Calu3 (cell line): ENCODE measurements at regions not wholly inside any gene's neighbourhood (a gene's known extent, or its start where the extent isn't known, plus 50 kb on each side); places are given as distances from the start of the nearest gene placed in this dataset.

Experiments used
- BruUV-seq: library from RNA; stranded (reverse); fragments of 400-500 nt; replicated peaks from 2 replicates; lab custom pipeline; 2021; lab: Mats Ljungman, UMichigan
- CTCF ChIA-PET: fragments of 300-600 bp; sonication (Branson Sonifier 250); formaldehyde crosslinking; loops from one replicate; lab custom pipeline; 2022; ENCODE audit warnings: antibody characterized with exemption; lab: Charles Lee
- DNase-seq: peaks from one replicate; pipeline ENCODE4 v3.0.0; 2022
- H3K27ac Mint-ChIP-seq: one replicate; pipeline ENCODE4 v1.8.0; 2022; ENCODE audit warnings: mixed read lengths; ENCODE audit not compliant: unreplicated experiment
- H3K27me3 Mint-ChIP-seq: one replicate; pipeline ENCODE4 v1.8.0; 2022; ENCODE audit warnings: mixed read lengths; ENCODE audit not compliant: unreplicated experiment
- H3K36me3 Mint-ChIP-seq: one replicate; pipeline ENCODE4 v1.8.0; 2022; ENCODE audit warnings: mild to moderate bottlenecking, moderate library complexity, mixed read lengths; ENCODE audit not compliant: insufficient read depth, unreplicated experiment
- H3K4me1 Mint-ChIP-seq: one replicate; pipeline ENCODE4 v1.8.0; 2022; ENCODE audit warnings: mild to moderate bottlenecking, low read depth, mixed read lengths; ENCODE audit not compliant: unreplicated experiment
- H3K4me3 Mint-ChIP-seq: one replicate; pipeline ENCODE4 v1.8.0; 2022; ENCODE audit warnings: mild to moderate bottlenecking, low read depth, moderate library complexity, mixed read lengths; ENCODE audit not compliant: unreplicated experiment
- H3K9me3 Mint-ChIP-seq: one replicate; pipeline ENCODE4 v1.8.0; 2022; ENCODE audit warnings: low read depth, mixed read lengths; ENCODE audit not compliant: unreplicated experiment
- intact Hi-C: fragments of 100-400 bp; cut with micrococcal nuclease; formaldehyde crosslinking; loops from one replicate; pipeline ENCODE4 v1.10.0; 2022; ENCODE audit not compliant: unreplicated experiment
- TF ChIP-seq, protein P1 (sequence below): fragments of 200-600 bp; IDR thresholded peaks from one replicate; pipeline ENCODE4 v1.8.0; 2022; ENCODE audit warnings: antibody characterized with exemption; ENCODE audit not compliant: unreplicated experiment

DNA sequence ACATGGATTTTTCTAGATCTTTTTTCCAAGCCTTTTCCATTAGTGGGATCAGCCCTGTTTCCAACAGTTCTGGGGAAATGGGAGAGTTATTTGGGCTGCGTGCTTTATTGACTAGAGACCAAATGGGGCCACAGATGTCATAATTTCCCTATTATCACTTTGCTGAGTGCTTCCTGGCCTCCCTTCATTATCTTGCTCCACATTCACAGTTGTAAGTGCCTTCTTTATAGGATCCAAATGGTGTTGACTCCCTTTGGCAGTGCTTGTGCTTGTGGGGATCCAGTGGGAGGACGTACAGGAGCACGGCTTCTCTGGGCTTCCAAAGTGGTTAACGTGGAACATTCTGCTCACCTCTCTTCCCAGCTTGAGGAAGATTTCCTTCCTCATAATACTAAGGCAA, 141.0 kb upstream of the RMST start:
- intact Hi-C loops = no loop called here
- H3K27ac Mint-ChIP-seq = no peak overlapping the region
- TF ChIP-seq, protein P1, sequence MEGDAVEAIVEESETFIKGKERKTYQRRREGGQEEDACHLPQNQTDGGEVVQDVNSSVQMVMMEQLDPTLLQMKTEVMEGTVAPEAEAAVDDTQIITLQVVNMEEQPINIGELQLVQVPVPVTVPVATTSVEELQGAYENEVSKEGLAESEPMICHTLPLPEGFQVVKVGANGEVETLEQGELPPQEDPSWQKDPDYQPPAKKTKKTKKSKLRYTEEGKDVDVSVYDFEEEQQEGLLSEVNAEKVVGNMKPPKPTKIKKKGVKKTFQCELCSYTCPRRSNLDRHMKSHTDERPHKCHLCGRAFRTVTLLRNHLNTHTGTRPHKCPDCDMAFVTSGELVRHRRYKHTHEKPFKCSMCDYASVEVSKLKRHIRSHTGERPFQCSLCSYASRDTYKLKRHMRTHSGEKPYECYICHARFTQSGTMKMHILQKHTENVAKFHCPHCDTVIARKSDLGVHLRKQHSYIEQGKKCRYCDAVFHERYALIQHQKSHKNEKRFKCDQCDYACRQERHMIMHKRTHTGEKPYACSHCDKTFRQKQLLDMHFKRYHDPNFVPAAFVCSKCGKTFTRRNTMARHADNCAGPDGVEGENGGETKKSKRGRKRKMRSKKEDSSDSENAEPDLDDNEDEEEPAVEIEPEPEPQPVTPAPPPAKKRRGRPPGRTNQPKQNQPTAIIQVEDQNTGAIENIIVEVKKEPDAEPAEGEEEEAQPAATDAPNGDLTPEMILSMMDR = no peak
- CTCF ChIA-PET = interaction anchor here (1.0 kb wide), 1 partner anchor 37 kb away, joined by 4 read pairs; no protein-coding TSS in a partner anchor
- peaks cover 82% of the 10 kb centered on the region for H3K27me3 Mint-ChIP-seq
- H3K36me3 Mint-ChIP-seq = no peaks in the 10 kb centered on the region
- no TSS peak for BruUV-seq
- no peak overlapping the region for H3K4me3 Mint-ChIP-seq
- DNase-seq = no peak
- H3K9me3 Mint-ChIP-seq = peaks cover 3% of the 10 kb centered on the region
- no peaks in the 10 kb centered on the region for H3K4me1 Mint-ChIP-seq

DNA sequence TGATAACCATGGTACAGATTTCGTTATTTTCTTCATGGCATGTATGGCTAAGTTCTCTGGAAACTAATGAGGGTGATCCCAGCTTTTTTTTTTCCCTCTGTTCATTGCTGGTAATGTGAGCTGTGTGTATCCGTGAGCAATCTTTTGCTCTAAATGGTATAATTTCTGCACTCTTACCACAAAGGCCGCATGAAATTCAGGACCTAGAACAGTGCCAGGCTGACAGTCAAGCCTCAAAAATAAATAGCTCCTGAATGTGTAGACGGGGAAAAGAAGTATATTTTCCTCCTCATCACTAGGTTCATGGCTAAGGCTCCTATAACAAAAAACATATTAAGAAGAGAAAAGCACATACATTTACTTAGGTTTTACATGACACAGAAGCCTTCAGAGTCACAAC, 140.2 kb upstream of the RMST start:
- intact Hi-C loops = no loop called here
- Mint-ChIP-seq H3K27ac (no peak overlapping the region), H3K27me3 (peaks cover 81% of the 10 kb centered on the region), H3K4me1 (no peaks in the 10 kb centered on the region), H3K4me3 (no peak overlapping the region), H3K9me3 (no peaks in the 10 kb centered on the region), H3K36me3 (no peaks in the 10 kb centered on the region)
- CTCF ChIA-PET = interaction anchor here (1.0 kb wide), 1 partner anchor 10 kb away, joined by 6 read pairs; no protein-coding TSS in a partner anchor
- TF ChIP-seq, protein P1 = no peak
- no peak for DNase-seq
- no TSS peak for BruUV-seq

DNA sequence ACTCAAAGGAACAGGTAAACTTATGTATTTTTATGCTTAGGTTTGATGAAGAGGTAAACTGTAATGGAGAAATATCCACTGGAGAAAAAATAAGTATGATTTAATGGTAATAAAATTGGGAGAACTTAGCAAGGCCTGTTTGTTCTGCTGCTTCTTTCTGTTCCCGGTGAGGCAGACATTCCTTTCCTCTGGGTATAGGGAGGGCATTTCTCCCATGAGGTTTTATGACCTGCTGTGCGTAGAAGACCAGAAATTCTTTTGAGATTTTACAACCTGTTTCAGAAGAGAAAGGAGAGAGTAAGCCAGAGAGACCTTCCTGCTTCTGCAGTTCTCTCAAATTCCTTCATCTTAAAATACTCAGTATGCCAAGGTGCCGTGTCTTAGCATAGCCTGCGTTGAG, 139.4 kb upstream of the RMST start:
- no TSS peak for BruUV-seq

DNA sequence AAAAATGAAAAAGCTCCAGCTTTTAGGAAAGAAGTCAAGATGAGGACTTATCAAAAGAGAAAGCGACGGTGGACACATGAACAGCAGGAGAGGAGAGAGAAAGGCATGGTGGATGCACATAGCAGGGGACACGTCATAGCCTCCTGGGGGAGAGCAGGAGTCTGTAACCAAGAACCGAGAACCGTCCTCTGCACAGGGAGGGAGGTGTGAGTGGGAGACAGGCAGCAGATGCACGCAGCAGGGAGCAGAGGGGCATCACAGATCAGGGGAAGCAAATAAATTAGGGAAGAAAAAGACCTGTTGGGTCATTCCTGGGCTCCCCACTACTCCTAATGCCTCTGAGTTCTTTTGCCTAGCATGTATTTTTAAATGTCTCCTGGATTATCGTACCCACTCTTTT, 138.1 kb upstream of the RMST start:
- CTCF ChIA-PET = interaction anchor here (0.8 kb wide), 1 partner anchor 160 kb away, joined by 4 read pairs; no protein-coding TSS in a partner anchor
- Mint-ChIP-seq H3K4me1 (no peaks in the 10 kb centered on the region), H3K9me3 (no peaks in the 10 kb centered on the region), H3K36me3 (no peaks in the 10 kb centered on the region), H3K4me3 (no peak overlapping the region), H3K27me3 (peaks cover 82% of the 10 kb centered on the region), H3K27ac (no peak overlapping the region)
- DNase-seq = no peak
- TF ChIP-seq, protein P1 = no peak
- intact Hi-C loops = no loop called here
- BruUV-seq = no TSS peak

More for the DNA sequence above, 139.4 kb upstream of the RMST start:
- no peak overlapping the region for H3K4me3 Mint-ChIP-seq
- TF ChIP-seq, protein P1 = no peak
- no peak for DNase-seq
- H3K27ac Mint-ChIP-seq = no peak overlapping the region
- peaks cover 81% of the 10 kb centered on the region for H3K27me3 Mint-ChIP-seq
- no peaks in the 10 kb centered on the region for H3K9me3 Mint-ChIP-seq
- intact Hi-C loops = no loop called here
- H3K36me3 Mint-ChIP-seq = no peaks in the 10 kb centered on the region
- no peaks in the 10 kb centered on the region for H3K4me1 Mint-ChIP-seq
- CTCF ChIA-PET = interaction anchor here (1.0 kb wide), 1 partner anchor 10 kb away, joined by 6 read pairs; no protein-coding TSS in a partner anchor
